ENCODE measurements at regions not wholly inside any gene's neighbourhood (a gene's known extent, or its start where the extent isn't known, plus 50 kb on each side); places are given as distances from the start of the nearest gene placed in this dataset.

GRCh38 chr11:56817661-56818060 lies 69.2 kb upstream of the OR9G4 start (continued):
- TF ChIP-seq IRF5 (IDR thresholded peaks at IDR 0.05; ENCODE audit: borderline replicate concordance) = no peak
- no peak for TF ChIP-seq RAD51 (IDR thresholded peaks at IDR 0.05)
- TF ChIP-seq ZNF24 (IDR thresholded peaks at IDR 0.05) = no peak
- no peak for TF ChIP-seq TCF3 (IDR thresholded peaks at IDR 0.05; ENCODE audit: borderline replicate concordance, insufficient read depth, low read depth, low read length)
- TF ChIP-seq POU2F2 (IDR thresholded peaks at IDR 0.05; ENCODE audit: borderline replicate concordance, low read depth, low read length) = no peak
- no peak for TF ChIP-seq ATF7 (IDR thresholded peaks at IDR 0.05; ENCODE audit: low read depth)
- no peak for TF ChIP-seq CHD1 (IDR thresholded peaks at IDR 0.05; ENCODE audit: low read depth, low read length)

GRCh38 chr11:56816259-56816658 lies 67.8 kb upstream of the OR9G4 start:
- POLR2A ChIA-PET = no interaction called here
- DNase-seq (ENCODE audit: low read depth, low spot score) (no peak), ATAC-seq (no peak), FAIRE-seq (no peak)
- Histone ChIP-seq H2AFZ (ENCODE audit: control insufficient read depth, low read depth, low read length) (no peak overlapping the region), H3K4me1 (ENCODE audit: control insufficient read depth, insufficient read depth, low read length) (no peaks in the 10 kb centered on the region), H3K4me3 (no peak overlapping the region), H3K36me3 (ENCODE audit: control insufficient read depth in 2 of 2, insufficient read depth in 2 of 2, low read length in 1 of 2) (no peaks in the 10 kb centered on the region), H3K27me3 (replicated peaks in 1 of 2; ENCODE audit: control insufficient read depth in 2 of 2, insufficient read depth in 2 of 2, low read length in 1 of 2) (no peaks in the 10 kb centered on the region), H4K20me1 (ENCODE audit: control insufficient read depth, insufficient read depth) (no peaks in the 10 kb centered on the region), H3K9me3 (replicated peaks; ENCODE audit: control insufficient read depth, insufficient read depth, low read length) (no peaks in the 10 kb centered on the region), H3K4me2 (ENCODE audit: control insufficient read depth, insufficient read depth) (no peak overlapping the region), H3K79me2 (ENCODE audit: control insufficient read depth, insufficient read depth, low read length) (no peaks in the 10 kb centered on the region), H3K9ac (ENCODE audit: control insufficient read depth, insufficient read depth, low read length) (no peak overlapping the region), H3K27ac (ENCODE audit: control insufficient read depth, insufficient read depth) (no peak overlapping the region)
- WGBS (ENCODE audit: insufficient coverage, insufficient replicate concordance, low lambda C conversion rate, missing lambda C conversion rate) = 17% methylated on average over 2 of the region's 2 CpGs
- BruUV-seq (replicated peaks) = no TSS peak
- SMC1A ChIA-PET (ENCODE audit: uncharacterized antibody, unreplicated experiment) = no interaction called here
- intact Hi-C loops (cut with micrococcal nuclease; ENCODE audit: unreplicated experiment) (no loop called here), in situ Hi-C loops (cut with MboI) (no loop called here)
- RAD21 ChIA-PET (ENCODE audit: unreplicated experiment) = no interaction called here
- no peak for TF ChIP-seq NRF1 (conservative IDR thresholded peaks at IDR 0.05; ENCODE audit: low read depth, low read length)
- TF ChIP-seq STAT1 (conservative IDR thresholded peaks at IDR 0.05) = no peak
- TF ChIP-seq ZNF687 (IDR thresholded peaks at IDR 0.05) = no peak
- no peak for TF ChIP-seq NFXL1 (IDR thresholded peaks at IDR 0.05; ENCODE audit: borderline replicate concordance)
- no peak for TF ChIP-seq LARP7 (IDR thresholded peaks at IDR 0.05)
- no peak for TF ChIP-seq EED (IDR thresholded peaks at IDR 0.05; ENCODE audit: low read depth)
- TF ChIP-seq PKNOX1 (IDR thresholded peaks at IDR 0.05) = no peak
- TF ChIP-seq MLLT1 (IDR thresholded peaks at IDR 0.05) = no peak
- no peak for TF ChIP-seq SIX5 (IDR thresholded peaks at IDR 0.05; ENCODE audit: low read depth, low read length, severe bottlenecking)
- TF ChIP-seq YY1 (IDR thresholded peaks at IDR 0.05; ENCODE audit: low read depth, low read length) = no peak
- CTCF ChIA-PET = no interaction called here

All from GM12878 (cell line).